GM12878 (cell line): ENCODE measurements at regions not wholly inside any gene's neighbourhood (a gene's known extent, or its start where the extent isn't known, plus 50 kb on each side); places are given as distances from the start of the nearest gene placed in this dataset.

Source experiments
- E4F1 ChIP-seq: fragments of 450-650 bp; IDR thresholded peaks from 2 replicates; pipeline ENCODE4 v1.6.1; 2018; ENCODE audit warnings: borderline replicate concordance, mild to moderate bottlenecking; ENCODE audit not compliant: partially characterized antibody
- ZSCAN29 ChIP-seq: fragments of 450-650 bp; IDR thresholded peaks from 2 replicates; pipeline ENCODE4 v1.6.1; 2017; ENCODE audit warnings: mild to moderate bottlenecking, moderate library complexity

GRCh38 chr6:169844946-169845345, 93.5 kb downstream of the ERMARD start:
- TF ChIP-seq ZSCAN29 (no peak), E4F1 (no peak)
